Astrocyte (in vitro differentiated cells and primary cell): ENCODE measurements at regions not wholly inside any gene's neighbourhood (a gene's known extent, or its start where the extent isn't known, plus 50 kb on each side); places are given as distances from the start of the nearest gene placed in this dataset.

Experiments
- DNase-seq: peaks from one replicate; pipeline ENCODE4 v3.0.0-alpha.2; 2010; ENCODE audit warnings: low read depth
- FAIRE-seq: peaks from 2 replicates; lab custom pipeline; 2011; peaks lifted over from hg19 to GRCh38; lab: Jason Lieb, UNC
- H2AFZ ChIP-seq: 2 replicates; pipeline ENCODE4 v1.6.0; 2012; ENCODE audit warnings: low read depth, low read length, inconsistent platforms
- H3K27ac ChIP-seq: 2 replicates; pipeline ENCODE4 v1.5.1; 2011; ENCODE audit warnings: low read depth, low read length, inconsistent platforms
- H3K27me3 ChIP-seq: 2 replicates; pipeline ENCODE4 v1.6.0; 2011; ENCODE audit warnings: low read length, inconsistent platforms; ENCODE audit not compliant: insufficient read depth
- H3K36me3 ChIP-seq: 2 replicates; pipeline ENCODE4 v1.5.1; 2011; ENCODE audit warnings: low read length, inconsistent platforms; ENCODE audit not compliant: insufficient read depth
- H3K4me1 ChIP-seq: 2 replicates; pipeline ENCODE4 v1.5.1; 2011; ENCODE audit warnings: low read length, inconsistent platforms; ENCODE audit not compliant: insufficient read depth
- H3K4me2 ChIP-seq: 2 replicates; pipeline ENCODE4 v1.6.0; 2012; ENCODE audit warnings: low read length, inconsistent platforms
- H3K4me3 ChIP-seq: 2 replicates; pipeline ENCODE4 v1.5.1; 2011; ENCODE audit warnings: low read depth, mild to moderate bottlenecking, low read length, inconsistent platforms; ENCODE audit not compliant: insufficient read depth
- H3K79me2 ChIP-seq: 2 replicates; pipeline ENCODE4 v1.6.0; 2012; ENCODE audit warnings: mild to moderate bottlenecking, low read length, inconsistent platforms; ENCODE audit not compliant: insufficient read depth
- H3K9ac ChIP-seq: 2 replicates; pipeline ENCODE4 v1.6.0; 2012; ENCODE audit warnings: mild to moderate bottlenecking, low read length, inconsistent platforms
- H3K9me3 ChIP-seq: 2 replicates; pipeline ENCODE4 v1.5.1; 2012; ENCODE audit warnings: low read depth, mild to moderate bottlenecking, low read length, inconsistent platforms; ENCODE audit not compliant: insufficient read depth
- H4K20me1 ChIP-seq: 2 replicates; pipeline ENCODE4 v1.6.0; 2012; ENCODE audit warnings: low read length, inconsistent platforms; ENCODE audit not compliant: insufficient read depth
- H3K27ac Mint-ChIP-seq: one replicate; pipeline ENCODE4 v1.8.0; 2021; ENCODE audit warnings: mild to moderate bottlenecking, mixed read lengths; ENCODE audit not compliant: unreplicated experiment
- H3K27me3 Mint-ChIP-seq: one replicate; pipeline ENCODE4 v1.8.0; 2021; ENCODE audit warnings: low read depth, mixed read lengths; ENCODE audit not compliant: unreplicated experiment
- H3K36me3 Mint-ChIP-seq: one replicate; pipeline ENCODE4 v1.8.0; 2021; ENCODE audit warnings: low read depth, mixed read lengths; ENCODE audit not compliant: unreplicated experiment
- H3K4me1 Mint-ChIP-seq: one replicate; pipeline ENCODE4 v1.8.0; 2021; ENCODE audit warnings: low read depth, mixed read lengths; ENCODE audit not compliant: unreplicated experiment
- H3K4me3 Mint-ChIP-seq: one replicate; pipeline ENCODE4 v1.8.0; 2021; ENCODE audit warnings: mild to moderate bottlenecking, moderate library complexity, mixed read lengths; ENCODE audit not compliant: unreplicated experiment
- H3K9me3 Mint-ChIP-seq: one replicate; pipeline ENCODE4 v1.8.0; 2021; ENCODE audit warnings: mild to moderate bottlenecking, mixed read lengths; ENCODE audit not compliant: unreplicated experiment
- CTCF ChIP-seq: IDR thresholded peaks from 2 replicates; pipeline ENCODE4 v1.5.1; 2011; ENCODE audit warnings: low read depth, mild to moderate bottlenecking, inconsistent platforms, low read length, moderate library complexity; ENCODE audit not compliant: insufficient read depth
- EZH2 ChIP-seq: IDR thresholded peaks from 2 replicates; pipeline ENCODE4 v1.6.1; 2012; ENCODE audit warnings: mild to moderate bottlenecking, low read length, inconsistent platforms; ENCODE audit not compliant: insufficient read depth

DNA sequence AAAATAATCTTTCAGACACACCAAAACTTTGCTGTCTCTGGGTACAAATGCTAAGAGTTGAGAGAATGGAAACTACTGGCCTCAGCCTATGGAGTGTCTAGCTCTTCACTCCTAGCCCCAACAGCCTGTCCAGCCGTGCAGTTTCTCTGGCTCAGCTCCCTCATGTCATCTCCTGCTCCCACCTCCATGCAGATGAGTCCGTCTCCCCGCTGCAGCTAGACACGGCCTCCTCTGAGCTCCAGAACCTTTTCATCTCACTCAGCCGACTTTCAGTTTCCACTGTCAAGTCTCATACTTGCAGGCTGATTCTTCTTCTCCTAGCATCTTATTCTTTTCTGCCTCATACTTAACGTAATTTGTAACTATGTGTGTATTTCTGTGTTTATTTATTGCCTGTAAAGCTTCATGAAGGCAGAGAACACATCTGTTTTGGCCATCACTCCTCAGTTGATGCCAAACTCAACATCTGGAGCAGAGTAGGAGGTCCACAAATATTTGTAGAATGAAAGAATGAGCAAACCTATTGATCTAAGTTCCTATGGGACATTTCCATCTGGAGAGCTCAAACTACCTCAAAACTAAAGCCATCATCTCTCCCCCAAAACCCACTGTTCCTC lies 139.8 kb upstream of the PWP1 start:
- no peak for TF ChIP-seq EZH2
- no peak for TF ChIP-seq CTCF
- Histone ChIP-seq H3K27me3 (no peaks in the 10 kb centered on the region), H3K79me2 (no peaks in the 10 kb centered on the region), H3K27ac (no peak overlapping the region), H3K9ac (no peak overlapping the region), H3K4me3 (no peak overlapping the region), H3K36me3 (no peaks in the 10 kb centered on the region), H4K20me1 (no peaks in the 10 kb centered on the region), H3K9me3 (no peaks in the 10 kb centered on the region), H3K4me1 (no peaks in the 10 kb centered on the region), H2AFZ (no peak overlapping the region), H3K4me2 (no peak overlapping the region)
- Mint-ChIP-seq H3K36me3 (no peaks in the 10 kb centered on the region), H3K9me3 (no peaks in the 10 kb centered on the region), H3K27me3 (peaks cover 2% of the 10 kb centered on the region), H3K4me3 (no peak overlapping the region), H3K27ac (no peak overlapping the region), H3K4me1 (no peaks in the 10 kb centered on the region)
- DNase-seq (no peak), FAIRE-seq (no peak)

DNA sequence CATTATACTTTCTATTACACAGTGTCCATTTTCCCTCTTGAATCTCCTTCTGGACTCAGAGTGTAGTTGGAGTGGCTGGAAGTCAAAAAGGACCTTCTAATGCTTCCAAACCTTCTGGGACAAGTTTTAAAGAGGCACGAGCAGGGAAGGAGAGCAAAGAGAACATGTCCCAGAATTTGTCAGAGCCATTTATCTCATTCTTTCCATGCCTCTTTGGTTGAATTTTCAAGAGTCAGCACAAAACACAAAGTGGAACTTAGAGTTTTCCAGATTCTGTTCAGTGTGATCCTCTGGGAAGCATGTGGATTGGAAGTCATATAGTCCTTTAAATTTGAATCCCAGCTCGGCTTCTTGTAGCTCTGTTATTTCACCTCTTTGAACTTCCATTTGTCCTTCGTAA lies 138.2 kb upstream of the PWP1 start:
- Mint-ChIP-seq H3K9me3 (no peaks in the 10 kb centered on the region), H3K27ac (no peak overlapping the region), H3K4me1 (no peaks in the 10 kb centered on the region), H3K27me3 (peaks cover 2% of the 10 kb centered on the region), H3K4me3 (no peak overlapping the region), H3K36me3 (no peaks in the 10 kb centered on the region)
- DNase-seq (no peak), FAIRE-seq (no peak)
- no peaks in the 10 kb centered on the region for H4K20me1 ChIP-seq
- no peak overlapping the region for H3K4me3 ChIP-seq
- no peak overlapping the region for H2AFZ ChIP-seq
- H3K9ac ChIP-seq: no peak overlapping the region
- no peaks in the 10 kb centered on the region for H3K27me3 ChIP-seq
- no peak for TF ChIP-seq EZH2
- no peak for TF ChIP-seq CTCF
- H3K27ac ChIP-seq: no peak overlapping the region
- no peaks in the 10 kb centered on the region for H3K36me3 ChIP-seq
- no peaks in the 10 kb centered on the region for H3K4me1 ChIP-seq
- H3K4me2 ChIP-seq: no peak overlapping the region
- no peaks in the 10 kb centered on the region for H3K9me3 ChIP-seq
- no peaks in the 10 kb centered on the region for H3K79me2 ChIP-seq

DNA sequence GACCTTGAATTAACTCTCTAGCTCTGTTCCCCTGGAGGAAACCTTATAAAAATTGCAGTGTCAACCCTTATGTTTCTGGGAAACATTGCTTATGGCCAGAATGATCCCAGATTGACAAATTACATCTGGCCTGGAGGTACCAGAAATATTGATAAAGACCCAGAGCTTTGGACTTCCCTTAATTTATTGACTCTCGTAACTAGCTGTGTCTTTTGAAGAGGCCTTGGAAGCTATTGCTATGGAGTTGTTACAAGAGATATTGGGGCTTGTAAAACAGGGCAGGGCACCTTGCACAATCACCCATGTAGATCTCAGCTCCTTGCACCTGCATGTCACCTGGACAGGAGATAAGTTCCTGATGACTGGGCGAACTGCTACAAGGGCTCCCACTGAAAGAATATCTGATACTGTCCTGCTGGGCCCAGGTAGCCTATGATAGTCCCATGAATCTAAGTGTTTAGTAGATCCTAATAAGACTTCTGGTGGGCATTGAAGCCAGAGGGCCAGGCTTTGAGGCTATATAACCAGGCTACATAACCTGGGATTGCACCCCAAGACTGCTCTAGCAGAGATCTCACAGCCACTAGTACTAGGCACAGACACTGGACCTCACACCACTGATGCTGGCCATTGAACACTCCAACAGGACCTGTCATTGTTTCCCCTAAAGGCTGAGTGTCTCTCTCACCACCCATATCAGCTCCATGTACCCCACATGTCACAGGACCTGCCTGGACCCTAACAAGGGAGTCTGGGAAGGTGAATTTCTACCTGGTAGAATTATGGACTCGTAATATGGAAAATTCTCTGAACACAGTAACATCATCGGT lies 135.7 kb upstream of the PWP1 start:
- TF ChIP-seq CTCF (no peak), EZH2 (no peak)
- Histone ChIP-seq H2AFZ (no peak overlapping the region), H3K4me1 (no peaks in the 10 kb centered on the region), H3K4me2 (no peak overlapping the region), H3K4me3 (no peak overlapping the region), H3K79me2 (no peaks in the 10 kb centered on the region), H3K27me3 (no peaks in the 10 kb centered on the region), H3K9ac (no peak overlapping the region), H3K36me3 (no peaks in the 10 kb centered on the region), H3K27ac (no peak overlapping the region), H3K9me3 (no peaks in the 10 kb centered on the region), H4K20me1 (no peaks in the 10 kb centered on the region)
- Mint-ChIP-seq H3K27me3 (peaks cover 4% of the 10 kb centered on the region), H3K4me3 (no peak overlapping the region), H3K4me1 (no peaks in the 10 kb centered on the region), H3K27ac (no peak overlapping the region), H3K36me3 (no peaks in the 10 kb centered on the region), H3K9me3 (no peaks in the 10 kb centered on the region)
- DNase-seq (no peak), FAIRE-seq (no peak)
